Gastroesophageal sphincter (tissue), 3 donors: ENCODE measurements at regions not wholly inside any gene's neighbourhood (a gene's known extent, or its start where the extent isn't known, plus 50 kb on each side); places are given as distances from the start of the nearest gene placed in this dataset.

Experiments
- EP300 ChIP-seq: sonication (generic); formaldehyde crosslinking; IDR thresholded peaks from one replicate; pipeline ENCODE4 v1.6.1; 2017; ENCODE audit warnings: antibody characterized with exemption, mild to moderate bottlenecking
- POLR2A ChIP-seq, 2 donors: fragments of 450-650 bp; IDR thresholded peaks; one replicate each; pipeline ENCODE4 v1.6.1; 2017; ENCODE audit warnings: antibody characterized with exemption in 2 of 2, mild to moderate bottlenecking in 2 of 2, moderate library complexity in 1 of 2
- TF ChIP-seq, protein P1 (sequence below), 4 experiments: fragments of 200-600 bp in 2 of 4; fragments of 450-650 bp in 2 of 4; sonication (generic) in 1 of 4; IDR thresholded peaks; one replicate each; pipeline ENCODE4 v1.5.1; 2017 to 2019; ENCODE audit warnings: antibody characterized with exemption in 4 of 4, mild to moderate bottlenecking in 2 of 4, moderate library complexity in 2 of 4

DNA sequence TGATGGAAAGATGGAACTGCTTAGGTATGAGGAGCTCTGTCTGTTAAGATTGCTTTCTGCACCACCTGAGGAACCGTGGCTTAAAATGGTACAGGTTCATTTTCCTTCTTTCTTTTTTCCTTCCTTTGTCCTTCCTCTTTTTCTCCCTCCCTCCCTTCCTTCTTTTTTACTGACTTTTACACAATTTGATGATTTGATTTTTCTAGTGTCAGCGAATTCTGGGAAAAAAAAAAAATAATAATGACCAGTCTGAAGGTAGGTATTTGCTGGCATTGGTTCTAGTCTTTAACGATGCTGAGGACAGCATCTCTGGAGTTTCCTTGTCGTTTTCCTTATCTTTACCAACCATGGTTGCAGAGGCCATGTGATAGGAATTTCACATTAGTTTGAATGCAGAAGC is 613.5 kb downstream of the EDEM1 start:
- TF ChIP-seq, protein P1, sequence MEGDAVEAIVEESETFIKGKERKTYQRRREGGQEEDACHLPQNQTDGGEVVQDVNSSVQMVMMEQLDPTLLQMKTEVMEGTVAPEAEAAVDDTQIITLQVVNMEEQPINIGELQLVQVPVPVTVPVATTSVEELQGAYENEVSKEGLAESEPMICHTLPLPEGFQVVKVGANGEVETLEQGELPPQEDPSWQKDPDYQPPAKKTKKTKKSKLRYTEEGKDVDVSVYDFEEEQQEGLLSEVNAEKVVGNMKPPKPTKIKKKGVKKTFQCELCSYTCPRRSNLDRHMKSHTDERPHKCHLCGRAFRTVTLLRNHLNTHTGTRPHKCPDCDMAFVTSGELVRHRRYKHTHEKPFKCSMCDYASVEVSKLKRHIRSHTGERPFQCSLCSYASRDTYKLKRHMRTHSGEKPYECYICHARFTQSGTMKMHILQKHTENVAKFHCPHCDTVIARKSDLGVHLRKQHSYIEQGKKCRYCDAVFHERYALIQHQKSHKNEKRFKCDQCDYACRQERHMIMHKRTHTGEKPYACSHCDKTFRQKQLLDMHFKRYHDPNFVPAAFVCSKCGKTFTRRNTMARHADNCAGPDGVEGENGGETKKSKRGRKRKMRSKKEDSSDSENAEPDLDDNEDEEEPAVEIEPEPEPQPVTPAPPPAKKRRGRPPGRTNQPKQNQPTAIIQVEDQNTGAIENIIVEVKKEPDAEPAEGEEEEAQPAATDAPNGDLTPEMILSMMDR (IDR thresholded peaks at IDR 0.05) = no peak
- TF ChIP-seq EP300 (no peak), POLR2A (IDR thresholded peaks at IDR 0.05) (no peak)
